Esophagus squamous epithelium (tissue), 4 donors: ENCODE measurements at regions not wholly inside any gene's neighbourhood (a gene's known extent, or its start where the extent isn't known, plus 50 kb on each side); places are given as distances from the start of the nearest gene placed in this dataset.

Experiments
- POLR2A ChIP-seq, 4 donors: fragments of 450-650 bp; IDR thresholded peaks; one replicate each; pipeline ENCODE4 v1.6.1; 2017; ENCODE audit warnings: antibody characterized with exemption in 4 of 4, mild to moderate bottlenecking in 4 of 4, moderate library complexity in 3 of 4
- TF ChIP-seq, protein P1 (sequence below), 6 experiments: fragments of 450-650 bp in 4 of 6; fragments of 200-600 bp in 2 of 6; sonication (generic) in 2 of 6; IDR thresholded peaks; one replicate each; pipeline ENCODE4 v1.5.1; 2016 to 2019; ENCODE audit warnings: antibody characterized with exemption in 6 of 6, mild to moderate bottlenecking in 4 of 6, moderate library complexity in 4 of 6

- TF ChIP-seq POLR2A (IDR thresholded peaks at IDR 0.05), result no peak
- TF ChIP-seq, protein P1, sequence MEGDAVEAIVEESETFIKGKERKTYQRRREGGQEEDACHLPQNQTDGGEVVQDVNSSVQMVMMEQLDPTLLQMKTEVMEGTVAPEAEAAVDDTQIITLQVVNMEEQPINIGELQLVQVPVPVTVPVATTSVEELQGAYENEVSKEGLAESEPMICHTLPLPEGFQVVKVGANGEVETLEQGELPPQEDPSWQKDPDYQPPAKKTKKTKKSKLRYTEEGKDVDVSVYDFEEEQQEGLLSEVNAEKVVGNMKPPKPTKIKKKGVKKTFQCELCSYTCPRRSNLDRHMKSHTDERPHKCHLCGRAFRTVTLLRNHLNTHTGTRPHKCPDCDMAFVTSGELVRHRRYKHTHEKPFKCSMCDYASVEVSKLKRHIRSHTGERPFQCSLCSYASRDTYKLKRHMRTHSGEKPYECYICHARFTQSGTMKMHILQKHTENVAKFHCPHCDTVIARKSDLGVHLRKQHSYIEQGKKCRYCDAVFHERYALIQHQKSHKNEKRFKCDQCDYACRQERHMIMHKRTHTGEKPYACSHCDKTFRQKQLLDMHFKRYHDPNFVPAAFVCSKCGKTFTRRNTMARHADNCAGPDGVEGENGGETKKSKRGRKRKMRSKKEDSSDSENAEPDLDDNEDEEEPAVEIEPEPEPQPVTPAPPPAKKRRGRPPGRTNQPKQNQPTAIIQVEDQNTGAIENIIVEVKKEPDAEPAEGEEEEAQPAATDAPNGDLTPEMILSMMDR (IDR thresholded peaks at IDR 0.05), result no peak
Observed at GRCh38 chr5:166401391-166401790, 1890.1 kb upstream of the WWC1 start.
